ENCODE measurements at regions not wholly inside any gene's neighbourhood (a gene's known extent, or its start where the extent isn't known, plus 50 kb on each side); places are given as distances from the start of the nearest gene placed in this dataset.

- TF ChIP-seq SUZ12 (IDR thresholded peaks at IDR 0.05) (no peak), TARDBP (IDR thresholded peaks at IDR 0.05) (no peak), SP1 (IDR thresholded peaks at IDR 0.05) (no peak), CTBP1 (IDR thresholded peaks at IDR 0.05; ENCODE audit: borderline replicate concordance) (no peak), HDGF (IDR thresholded peaks at IDR 0.05; ENCODE audit: borderline replicate concordance) (no peak), ELF4 (IDR thresholded peaks at IDR 0.05) (no peak), ZNF384 (IDR thresholded peaks at IDR 0.05) (no peak), ARNT (IDR thresholded peaks at IDR 0.05) (no peak), BHLHE40 (IDR thresholded peaks at IDR 0.05; ENCODE audit: borderline replicate concordance) (no peak), FOXM1 (IDR thresholded peaks at IDR 0.05; ENCODE audit: borderline replicate concordance) (no peak), L3MBTL2 (conservative IDR thresholded peaks at IDR 0.05) (no peak), PKNOX1 (IDR thresholded peaks at IDR 0.05) (no peak), FOXA1 (IDR thresholded peaks at IDR 0.05) (no peak)
These were observed 411.3 kb upstream of the PSMD7 start for GRCh38 chr16:73885319-73885718.

Measured in HEK293T (cell line).